Fibroblast of skin of left quadriceps (primary cell): ENCODE measurements at regions not wholly inside any gene's neighbourhood (a gene's known extent, or its start where the extent isn't known, plus 50 kb on each side); places are given as distances from the start of the nearest gene placed in this dataset.

ENCODE experiments used
- DNase-seq, 2 experiments: peaks; one replicate each; pipeline ENCODE4 v3.0.0-alpha.2; 2013; ENCODE audit warnings: low read depth in 2 of 2

DNA sequence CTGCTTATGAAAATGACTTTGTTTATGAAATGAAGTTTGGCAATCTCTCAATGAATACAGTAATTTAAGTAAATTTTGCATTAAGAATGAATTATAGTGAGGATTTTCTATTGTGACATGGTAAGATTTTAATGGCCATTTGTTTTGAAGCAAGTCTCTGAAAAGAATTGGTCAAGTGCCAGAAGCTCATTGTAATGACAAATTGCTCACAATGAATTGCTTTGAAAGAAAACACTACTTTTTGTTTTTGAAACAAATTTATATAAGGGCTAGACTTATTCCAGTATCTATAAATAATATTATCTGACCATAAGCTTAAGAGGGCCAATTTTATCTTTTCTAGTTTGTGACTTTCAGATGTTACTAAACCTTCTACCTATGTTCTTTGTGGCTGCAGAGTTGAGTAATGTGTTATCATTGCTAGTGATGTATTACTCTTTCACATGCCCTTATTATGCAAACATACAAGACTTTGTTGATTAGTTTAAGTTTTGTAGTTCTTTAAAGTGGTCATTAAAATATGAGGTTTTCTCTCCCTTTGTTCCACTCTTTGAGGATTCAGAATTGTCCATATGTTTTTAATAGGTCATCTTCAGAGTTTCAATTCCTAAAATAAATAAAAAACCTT, 93.0 kb upstream of the ZNF608 start:
- no peak for DNase-seq

DNA sequence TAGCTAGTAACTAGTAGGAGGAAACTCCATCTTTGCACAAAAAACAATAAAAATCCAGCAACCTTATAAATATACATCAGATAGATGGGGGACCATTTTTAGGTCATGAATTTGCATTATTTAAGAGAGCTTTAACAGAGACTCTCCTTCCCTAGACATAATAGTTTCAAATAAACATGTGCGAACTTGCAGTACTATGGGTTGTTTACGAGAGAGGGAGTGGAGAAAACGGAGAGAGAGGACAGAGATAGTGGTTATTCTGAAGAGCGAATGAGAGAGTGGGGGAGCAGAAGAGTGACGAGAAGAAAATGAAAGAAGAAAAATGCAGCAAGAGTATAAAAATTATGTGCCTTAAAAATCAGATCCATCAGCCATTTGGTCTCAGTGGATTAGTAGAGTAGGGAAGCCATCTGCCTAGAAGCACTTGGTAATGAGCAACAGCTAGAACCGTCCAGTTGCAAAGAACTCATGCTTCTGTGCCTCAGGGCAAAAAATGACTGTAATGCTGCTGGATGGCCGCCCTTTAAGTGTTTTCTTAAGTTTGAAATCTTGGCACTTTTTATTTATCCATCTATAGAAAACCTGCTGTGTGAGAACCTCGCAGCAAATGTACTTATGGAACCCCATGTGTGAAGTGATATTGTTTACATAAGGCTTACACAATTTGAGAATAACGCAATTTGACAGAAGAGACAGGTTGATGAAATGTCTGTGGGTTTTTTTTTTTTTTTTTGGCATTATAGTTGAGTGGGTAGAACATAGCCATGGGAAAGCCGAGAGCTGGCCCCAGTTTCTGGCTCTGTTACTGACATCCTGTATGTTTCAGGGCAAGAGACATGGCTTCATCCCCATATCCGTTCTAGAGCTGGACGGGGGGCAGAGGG, 95.6 kb upstream of the ZNF608 start:
- no peak for DNase-seq

DNA sequence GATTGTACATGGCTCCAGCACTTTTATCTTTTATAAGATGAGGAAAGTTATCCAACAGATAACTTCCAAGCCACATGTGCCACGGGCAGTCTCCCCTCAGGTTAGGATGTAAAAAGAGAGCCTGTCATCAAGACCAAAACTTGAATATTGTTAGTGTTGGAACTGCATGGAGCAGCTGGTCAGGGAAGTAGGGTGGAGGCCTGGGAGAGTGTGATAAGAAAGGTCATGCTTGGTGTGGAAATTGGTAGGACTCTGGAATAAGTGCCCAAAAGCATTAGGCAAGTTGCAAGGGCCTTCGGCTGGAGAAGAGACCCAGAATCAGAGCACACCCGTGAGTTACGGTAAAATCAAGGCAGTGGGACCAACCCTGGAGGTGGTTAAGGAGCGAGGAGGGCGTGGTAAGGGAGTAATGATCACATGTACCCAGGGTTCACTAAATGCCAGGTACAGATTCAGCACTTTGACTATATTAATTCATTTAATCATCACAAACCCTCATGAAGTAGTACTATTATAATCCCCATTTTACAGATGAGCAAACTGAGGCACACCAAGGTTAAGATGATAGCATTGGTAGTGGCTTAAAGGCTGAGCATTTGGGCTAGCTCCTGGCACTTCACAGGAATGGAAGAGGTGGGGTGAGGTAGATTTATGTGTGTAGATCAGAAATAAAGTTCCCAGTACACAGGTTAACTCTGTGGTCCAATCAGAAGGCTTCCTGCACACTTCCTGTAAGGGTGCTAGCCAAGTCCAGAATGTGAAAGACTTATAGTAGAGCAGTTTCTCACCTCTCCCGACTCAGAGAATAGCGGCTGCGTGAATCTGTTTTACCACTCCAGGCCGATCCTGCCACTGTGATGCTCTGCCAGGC, 96.5 kb upstream of the ZNF608 start:
- no peak for DNase-seq

DNA sequence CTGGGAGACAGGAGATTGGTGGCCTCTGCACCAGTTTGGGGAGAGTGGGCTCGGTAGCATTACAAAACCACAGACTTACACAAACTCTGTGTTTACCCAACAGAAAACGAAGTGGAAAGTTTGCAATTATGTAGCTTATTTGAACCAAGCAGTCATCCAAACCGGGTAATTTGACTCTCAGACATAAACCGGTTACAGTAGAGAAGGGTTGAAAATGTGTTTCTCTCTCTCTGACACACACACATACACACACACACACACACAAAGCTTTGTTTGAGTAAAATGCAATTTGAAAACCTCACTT, 97.1 kb upstream of the ZNF608 start:
- DNase-seq = no peak

DNA sequence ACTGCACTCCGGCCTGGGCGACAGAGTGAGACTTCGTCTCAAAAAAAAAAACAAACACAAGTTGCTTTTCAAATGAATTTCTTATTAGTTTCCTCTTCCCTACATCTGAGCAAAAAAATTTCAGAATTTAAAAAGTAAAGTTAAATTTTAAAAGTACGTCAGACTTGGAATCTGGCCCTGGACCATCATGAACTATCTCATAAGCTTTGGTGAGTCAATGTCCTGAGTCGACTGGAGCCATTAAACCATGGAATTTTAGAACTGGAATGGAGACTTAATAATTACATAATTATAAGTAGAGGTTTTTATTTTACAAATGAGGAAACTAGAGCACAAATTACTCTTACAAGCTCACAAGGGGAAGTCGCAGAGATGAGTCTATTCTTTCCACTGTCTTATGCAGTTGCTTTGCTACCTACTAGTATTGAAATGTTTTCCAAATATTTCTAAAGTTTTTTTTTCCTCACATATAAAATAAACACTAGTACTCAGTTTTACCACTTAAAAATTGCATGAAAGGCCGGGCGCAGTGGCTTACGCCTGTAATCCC, 98.0 kb upstream of the ZNF608 start:
- DNase-seq = no peak

DNA sequence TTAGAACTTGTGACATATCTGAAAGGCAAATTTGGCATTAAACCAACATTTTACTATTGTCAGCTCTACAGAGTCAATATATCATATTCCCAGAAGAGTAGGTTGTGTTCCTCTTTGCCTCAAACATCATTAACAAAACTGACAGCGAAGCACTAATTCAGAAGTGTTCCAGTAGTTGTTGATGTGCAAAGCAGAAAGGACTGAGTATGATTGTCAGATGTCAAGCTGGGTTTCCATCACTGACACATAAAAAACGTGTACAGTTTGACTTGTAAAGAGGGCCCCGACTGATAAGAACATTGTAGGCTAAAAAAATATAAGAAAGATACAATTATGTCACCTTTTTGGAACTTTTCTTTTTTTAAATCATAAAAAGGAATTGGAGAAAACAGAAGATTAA, 101.5 kb upstream of the ZNF608 start:
- DNase-seq = no peak

DNA sequence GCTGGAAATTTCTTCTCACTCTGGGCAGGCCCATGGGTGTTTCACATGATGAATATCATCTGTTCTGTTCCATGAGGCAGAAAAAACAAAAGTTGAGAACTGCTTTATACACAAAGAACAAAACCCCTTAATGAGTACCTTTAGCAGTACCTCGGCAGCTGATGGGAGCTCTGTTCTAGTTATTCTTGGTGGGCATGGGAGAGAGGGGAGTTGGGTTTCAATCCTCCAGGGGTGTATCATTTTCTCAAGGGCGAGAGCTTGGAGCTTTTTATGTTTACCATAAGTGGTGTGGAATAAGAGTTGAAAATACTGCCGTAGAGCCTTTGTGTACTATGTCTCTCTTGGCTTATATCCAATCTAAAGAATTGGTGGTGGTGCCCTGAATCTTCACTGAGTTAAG, 103.3 kb upstream of the ZNF608 start:
- DNase-seq = no peak

DNA sequence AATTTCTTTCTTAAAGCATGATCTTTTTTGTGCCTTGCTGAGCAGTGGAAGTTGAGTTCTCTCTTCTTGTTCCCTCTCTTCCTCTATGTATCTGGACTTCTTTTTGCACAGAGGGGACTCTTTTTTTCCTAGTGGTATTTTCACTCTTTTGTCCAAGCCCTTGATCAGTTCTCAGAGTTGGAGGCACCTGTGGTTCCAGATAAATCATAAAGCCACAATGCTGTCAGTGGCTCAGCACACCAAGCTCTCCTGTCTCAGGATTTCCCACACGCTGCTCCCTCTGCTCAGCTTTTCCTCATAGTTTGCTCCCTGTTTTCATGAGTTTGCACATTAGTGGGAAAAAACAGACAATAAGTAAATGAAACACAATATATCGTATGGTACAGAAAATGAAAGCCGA, 110.3 kb upstream of the ZNF608 start:
- no peak for DNase-seq

DNA sequence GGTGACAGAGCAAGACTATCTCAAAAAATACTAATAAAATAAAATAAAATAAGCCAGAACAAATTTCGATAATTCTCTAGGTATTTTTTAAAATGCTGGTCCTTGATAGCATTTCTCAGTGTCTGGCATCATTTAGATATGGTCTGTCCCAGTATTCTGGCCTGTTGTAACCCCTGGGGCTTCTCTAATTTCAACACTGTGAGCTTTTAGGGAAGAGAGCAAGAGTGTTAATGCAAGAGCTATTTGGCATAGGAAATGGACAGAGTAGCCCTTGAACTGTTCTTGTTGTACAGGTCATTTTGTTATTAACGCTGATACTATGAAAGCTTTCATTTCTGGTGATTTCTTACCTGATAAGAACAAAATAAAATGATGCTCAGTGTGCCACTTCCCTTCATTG, 112.2 kb upstream of the ZNF608 start:
- DNase-seq = no peak

DNA sequence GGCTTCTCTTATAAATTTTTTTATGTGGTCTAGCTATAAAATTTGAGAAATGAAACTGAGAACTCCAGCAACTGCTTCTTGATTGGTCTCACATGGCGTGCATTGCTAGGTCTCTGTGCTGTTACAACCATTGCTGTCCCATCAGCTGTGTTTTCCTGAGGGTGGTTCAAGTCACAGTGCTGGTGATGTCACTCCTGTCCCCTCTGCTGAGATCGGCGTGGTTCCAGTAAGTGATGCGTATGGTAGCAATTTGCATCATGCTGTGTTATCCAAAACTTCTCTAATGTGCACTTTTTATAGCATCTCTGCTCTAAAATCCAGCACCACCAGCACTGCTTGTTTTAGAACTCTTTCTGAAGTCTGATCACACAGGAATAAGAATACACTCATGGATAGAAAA, 112.6 kb upstream of the ZNF608 start:
- no peak for DNase-seq

DNA sequence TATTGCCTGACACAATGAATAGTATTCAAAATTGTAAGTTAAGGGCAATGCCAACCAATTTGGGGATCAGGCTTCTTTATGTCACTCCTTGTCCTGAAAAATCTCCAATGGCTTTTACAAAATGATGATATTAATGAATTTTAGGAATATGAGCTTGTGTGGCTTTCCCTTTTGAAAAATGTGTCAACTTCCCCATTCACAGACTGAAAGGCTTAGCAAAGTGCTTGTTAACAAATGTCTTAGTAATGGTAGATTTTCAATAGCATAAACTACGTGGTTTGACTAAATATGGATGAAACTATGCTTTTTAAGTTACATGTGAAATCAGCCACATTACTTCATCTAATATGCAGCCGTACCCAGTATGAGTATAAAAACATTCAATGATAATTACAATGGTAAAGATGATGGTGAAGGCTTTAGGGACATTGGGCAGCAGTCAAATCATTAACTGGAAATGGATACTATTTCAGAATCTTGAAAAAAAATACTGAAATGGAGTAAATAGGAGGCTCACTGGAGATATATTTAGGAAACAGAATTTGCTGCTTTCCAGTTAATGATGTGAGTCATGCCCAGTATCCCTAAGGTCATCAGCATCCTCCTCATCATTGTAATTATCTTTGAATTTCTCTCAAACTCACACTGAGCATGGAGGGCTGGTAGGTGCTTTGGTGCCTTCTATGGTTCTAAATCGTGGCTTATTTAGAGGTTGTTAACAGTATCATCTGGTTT, 113.3 kb upstream of the ZNF608 start:
- no peak for DNase-seq

DNA sequence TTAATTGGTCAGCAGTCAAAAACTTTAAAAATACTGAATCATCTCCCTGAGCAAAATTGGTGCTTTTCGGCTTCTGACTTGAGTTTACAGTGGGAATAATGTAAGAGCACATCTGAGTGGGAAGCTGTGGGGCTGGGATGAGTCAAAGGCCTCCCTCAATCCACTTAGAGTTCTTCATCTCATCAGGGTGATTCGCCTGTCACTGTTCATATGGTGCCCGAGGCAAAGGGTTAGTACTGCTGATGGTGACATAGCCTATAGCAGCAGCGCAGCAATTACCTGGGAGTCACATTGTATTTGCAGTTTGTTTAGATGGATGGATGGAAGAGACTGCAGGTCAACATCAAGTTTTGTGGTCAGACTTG, 113.8 kb upstream of the ZNF608 start:
- no peak for DNase-seq

DNA sequence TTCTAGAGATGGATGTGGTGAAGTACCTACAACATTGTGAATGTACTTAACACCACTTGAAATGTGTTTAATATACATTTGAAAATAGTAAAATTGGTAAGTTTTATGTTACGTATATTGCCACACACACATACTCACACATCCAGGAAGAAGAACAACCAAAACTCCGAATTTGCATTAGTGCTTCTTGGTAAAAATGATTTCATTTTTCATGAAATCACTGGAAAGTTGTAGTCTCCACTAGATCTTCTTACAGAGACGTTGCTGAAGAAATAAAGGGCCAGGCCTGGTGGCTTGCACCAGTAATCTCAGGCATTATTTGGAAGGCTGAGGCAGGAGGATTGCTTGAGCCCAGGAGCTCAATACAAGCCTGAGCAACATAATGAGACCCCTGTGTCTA, 118.6 kb upstream of the ZNF608 start:
- DNase-seq = no peak

DNA sequence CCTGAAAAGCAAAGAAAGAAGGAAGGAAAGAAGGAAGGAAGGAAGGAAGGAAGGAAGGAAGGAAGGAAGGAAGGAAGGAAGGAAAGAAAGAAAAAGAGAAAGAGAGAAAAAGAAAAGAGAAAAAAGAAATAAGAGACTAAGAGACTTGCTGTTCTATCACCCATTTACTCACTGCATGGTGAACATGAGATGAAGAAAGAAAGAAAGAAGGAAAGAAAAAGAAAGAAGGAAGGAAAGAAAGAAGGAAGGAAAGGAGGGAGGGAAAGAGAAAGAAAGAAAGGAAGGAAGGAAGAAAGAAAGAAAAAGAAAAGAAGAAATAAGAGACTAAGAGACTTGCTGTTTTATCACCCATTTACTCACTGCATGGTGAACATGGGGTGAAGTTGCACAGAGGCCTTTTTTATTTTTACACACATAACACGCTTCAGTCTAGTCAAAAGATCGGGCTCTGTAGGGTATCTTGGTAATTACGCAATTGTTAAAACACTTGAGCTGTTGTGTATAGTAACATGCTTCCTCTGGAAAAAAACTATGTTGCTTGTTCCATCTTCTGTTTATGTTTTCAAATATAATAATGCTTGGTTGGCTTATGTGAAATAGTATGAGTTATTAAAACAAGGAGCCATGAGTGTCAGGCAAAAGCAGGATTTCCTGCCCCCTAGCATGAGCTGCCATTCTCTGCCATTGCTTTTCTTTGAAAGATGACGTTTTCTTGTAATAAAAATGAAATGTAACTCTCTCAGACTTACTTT, 119.3 kb upstream of the ZNF608 start:
- no peak for DNase-seq

DNA sequence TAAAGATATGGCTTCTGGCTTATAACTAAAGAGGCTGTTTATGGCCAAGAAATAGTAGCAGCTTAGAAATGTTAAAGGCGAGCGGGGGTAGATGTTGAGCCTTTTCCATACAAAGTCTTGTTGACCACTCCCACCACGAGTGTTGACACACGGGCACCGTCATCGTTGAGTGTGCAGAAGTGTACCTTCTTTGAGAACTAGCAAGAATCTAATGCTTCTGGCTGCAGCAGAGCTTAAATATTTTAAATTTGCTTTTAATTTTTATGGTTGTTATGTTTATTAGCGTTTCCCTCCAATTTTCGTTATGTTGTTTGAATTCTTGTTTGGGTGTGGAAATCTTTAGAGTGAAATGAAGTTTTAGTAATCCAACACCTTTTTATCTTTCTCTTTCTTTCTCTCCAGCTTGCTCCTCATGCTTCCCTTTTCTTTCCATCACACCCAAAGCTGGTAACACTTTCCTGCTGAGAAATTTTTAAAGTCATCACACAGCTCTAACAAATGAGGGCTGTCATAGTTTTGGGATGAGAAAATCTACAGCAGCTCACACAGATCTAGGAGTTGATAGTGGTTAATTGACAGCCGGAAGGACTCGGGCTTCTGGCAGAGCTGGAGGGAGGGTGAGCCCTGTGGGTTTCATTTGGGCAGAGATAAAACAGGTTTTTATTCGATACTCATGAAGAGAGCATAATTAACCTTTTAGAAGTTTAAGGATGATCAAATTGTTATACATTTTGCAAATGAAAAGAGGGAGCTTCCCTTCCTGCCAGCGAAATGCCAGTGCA, 120.1 kb upstream of the ZNF608 start:
- DNase-seq = no peak

DNA sequence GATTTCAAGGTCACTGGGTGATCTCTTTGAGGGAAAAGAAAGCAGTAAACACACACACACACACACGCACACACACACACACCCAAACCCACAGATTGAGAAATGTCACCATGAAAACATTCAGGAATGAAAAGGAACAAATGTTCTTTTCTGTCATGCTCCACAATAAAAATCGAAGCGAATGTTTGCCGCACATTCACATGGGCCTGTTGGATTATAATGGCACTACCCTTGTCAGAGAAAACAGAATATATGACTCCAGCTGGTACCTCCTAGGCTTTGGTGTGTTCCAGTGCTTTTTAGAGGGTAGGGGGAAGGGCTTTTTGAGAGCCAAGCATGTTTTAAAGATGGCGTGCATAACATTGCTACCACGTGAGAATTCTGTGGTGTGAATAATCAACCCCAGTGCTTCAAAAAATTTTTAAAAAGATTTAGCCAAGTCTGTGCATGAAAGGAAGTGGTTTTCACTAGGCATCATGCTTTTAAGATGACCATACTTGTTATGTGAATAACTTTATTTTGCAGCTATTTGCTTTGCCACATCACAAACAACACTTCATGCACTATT, 120.8 kb upstream of the ZNF608 start:
- peak; percentile 88 to 89 for DNase-seq

DNA sequence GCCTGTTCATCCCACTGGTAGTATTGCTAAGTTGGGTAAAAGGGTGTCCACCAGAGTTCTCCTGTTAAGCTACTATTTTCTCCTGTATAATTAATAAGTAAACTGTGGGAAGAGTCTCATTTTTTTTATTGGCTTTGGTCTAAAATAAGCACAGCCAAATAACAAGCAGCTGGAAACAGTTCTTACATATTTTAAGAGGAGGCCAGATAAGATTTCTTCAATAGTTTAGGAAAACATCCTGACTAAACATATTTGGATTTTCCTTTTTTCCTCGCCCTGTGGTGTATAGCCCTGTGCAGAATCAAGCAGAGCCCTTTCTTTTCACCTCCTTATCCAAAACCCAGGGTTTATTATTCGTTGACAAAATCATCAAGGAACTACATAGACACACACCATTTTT, 122.2 kb upstream of the ZNF608 start:
- no peak for DNase-seq

DNA sequence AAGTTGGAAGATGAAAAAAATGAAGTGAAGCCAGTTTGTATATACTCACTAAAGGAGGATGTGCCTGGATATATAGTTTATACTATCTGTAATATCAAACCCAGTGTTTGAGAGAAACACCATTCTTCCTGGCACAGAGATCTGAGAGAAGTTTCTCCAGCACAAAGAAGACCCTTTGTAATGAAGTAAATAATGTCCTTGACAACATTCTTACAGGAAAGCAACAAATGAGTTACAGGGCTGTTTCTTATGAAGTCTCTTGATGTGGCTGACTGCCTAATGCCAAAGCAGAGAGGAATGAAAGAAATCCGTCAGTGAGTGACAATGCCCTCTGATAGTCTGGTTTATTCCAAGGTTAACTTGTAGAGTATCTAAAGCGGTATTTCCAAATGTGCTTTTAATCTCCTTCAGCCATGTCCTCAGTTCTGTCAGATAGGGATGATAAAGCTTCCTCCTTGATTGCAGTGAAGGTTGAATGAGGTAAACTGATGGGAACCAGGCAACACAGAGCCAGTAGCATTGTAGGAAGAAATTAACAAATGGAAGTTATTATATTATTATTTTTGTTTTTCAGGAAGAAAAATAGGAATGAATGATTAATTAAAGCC, 123.1 kb upstream of the ZNF608 start:
- DNase-seq = no peak

DNA sequence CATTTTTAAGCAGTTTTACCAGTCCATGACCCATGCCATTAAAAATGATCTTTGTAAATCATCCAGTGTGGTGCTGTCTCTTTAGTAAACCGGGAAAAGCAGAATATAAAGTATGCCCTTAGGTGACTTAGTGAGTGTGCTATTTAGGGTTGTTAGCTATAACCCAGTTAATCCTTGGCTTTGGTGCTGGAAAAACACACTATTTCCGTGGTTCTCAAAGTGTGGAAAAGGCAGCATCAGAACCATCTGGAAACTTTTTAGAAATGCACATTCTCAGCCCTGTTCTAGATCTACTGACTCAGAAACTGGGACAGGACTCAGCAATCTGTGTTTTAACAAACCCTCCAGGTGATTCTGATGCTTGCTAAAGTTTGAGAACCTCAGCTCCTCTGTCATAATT, 123.6 kb upstream of the ZNF608 start:
- no peak for DNase-seq

DNA sequence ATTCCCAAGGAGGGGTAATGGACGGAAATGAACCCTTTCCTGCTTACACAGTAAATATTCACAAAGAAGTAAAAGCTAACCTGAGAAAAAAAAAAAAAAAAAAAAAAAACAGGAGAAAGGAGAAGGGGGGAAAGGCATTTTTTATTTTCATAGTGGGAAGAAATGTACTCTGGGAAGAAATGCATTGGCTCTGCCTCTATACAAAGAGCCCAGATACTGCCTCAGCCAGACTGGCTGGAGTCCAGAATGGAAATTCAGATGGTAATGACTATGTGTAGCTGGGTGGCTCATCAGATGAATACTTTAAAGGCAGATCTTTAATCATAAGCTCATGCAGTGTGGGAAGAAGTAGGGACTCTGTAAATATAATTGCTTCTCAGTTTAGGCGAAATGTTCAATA, 124.9 kb upstream of the ZNF608 start:
- peak in 1 of 2 experiments; percentile 46 for DNase-seq
